ENCODE measurements at regions not wholly inside any gene's neighbourhood (a gene's known extent, or its start where the extent isn't known, plus 50 kb on each side); places are given as distances from the start of the nearest gene placed in this dataset.

DNA sequence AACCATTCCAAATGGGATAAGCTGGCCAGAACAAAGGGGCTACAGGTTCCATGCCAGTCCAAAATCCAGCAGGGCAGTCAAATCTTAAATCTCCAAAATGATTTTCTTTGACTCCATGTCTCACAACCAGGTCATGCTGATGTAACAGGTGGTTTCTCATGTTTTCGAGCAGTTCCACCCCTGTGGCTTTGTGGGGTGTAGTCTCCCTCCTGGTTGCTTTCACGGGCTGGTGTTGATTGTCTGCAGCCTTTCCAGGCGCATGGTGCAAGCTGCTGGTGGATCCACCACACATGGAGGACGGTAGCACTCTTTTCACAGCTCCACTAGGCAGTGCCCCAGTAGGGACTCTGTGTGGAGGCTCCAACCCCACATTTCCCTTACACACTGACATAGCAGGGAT, 425.5 kb upstream of the FTMT start:
- Histone ChIP-seq H3K4me1 (ENCODE audit: control insufficient read depth in 1 of 2, insufficient read depth in 2 of 2, low read length in 2 of 2) (no peaks in the 10 kb centered on the region), H2AFZ (ENCODE audit: low read depth, low read length, poor library complexity, severe bottlenecking) (no peak overlapping the region), H3K27ac (ENCODE audit: low read depth, low read length) (no peak overlapping the region), H3K27me3 (ENCODE audit: insufficient read depth, low read length) (no peaks in the 10 kb centered on the region), H3K79me2 (ENCODE audit: insufficient read depth, low read length) (no peaks in the 10 kb centered on the region), H3K9me3 (ENCODE audit: control insufficient read depth in 1 of 2, insufficient read depth in 1 of 2, low read depth in 1 of 2, low read length in 2 of 2) (no peaks in the 10 kb centered on the region), H3K4me3 (replicated peaks in 1 of 2; ENCODE audit: low read depth in 1 of 2, low read length in 2 of 2) (no peak overlapping the region), H3K9ac (ENCODE audit: low read length) (no peak overlapping the region), H3K4me2 (ENCODE audit: low read length) (no peak overlapping the region), H4K20me1 (ENCODE audit: insufficient read depth) (no peaks in the 10 kb centered on the region), H3K36me3 (ENCODE audit: control insufficient read depth in 1 of 2, insufficient read depth in 2 of 2, low read length in 2 of 2) (no peaks in the 10 kb centered on the region), H3K9me2 (ENCODE audit: insufficient read depth) (no peaks in the 10 kb centered on the region)
- ChIA-PET POLR2A (no interaction called here), RAD21 (ENCODE audit: low non-redundant PET in 1 of 2, low total read pairs in 2 of 2, uncharacterized antibody in 2 of 2, unreplicated experiment in 2 of 2) (no interaction called here), CTCF (no interaction called here)
- no peak for TF ChIP-seq CEBPB (IDR thresholded peaks at IDR 0.05; ENCODE audit: low read depth)
- TF ChIP-seq, protein P1, sequence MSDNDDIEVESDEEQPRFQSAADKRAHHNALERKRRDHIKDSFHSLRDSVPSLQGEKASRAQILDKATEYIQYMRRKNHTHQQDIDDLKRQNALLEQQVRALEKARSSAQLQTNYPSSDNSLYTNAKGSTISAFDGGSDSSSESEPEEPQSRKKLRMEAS (IDR thresholded peaks at IDR 0.05), result no peak
- ATAC-seq (no peak), DNase-seq (ENCODE audit: low read depth, low spot score) (no peak)
- BruUV-seq (replicated peaks), result no TSS peak
- intact Hi-C loops (cut with micrococcal nuclease), result no loop called here

DNA sequence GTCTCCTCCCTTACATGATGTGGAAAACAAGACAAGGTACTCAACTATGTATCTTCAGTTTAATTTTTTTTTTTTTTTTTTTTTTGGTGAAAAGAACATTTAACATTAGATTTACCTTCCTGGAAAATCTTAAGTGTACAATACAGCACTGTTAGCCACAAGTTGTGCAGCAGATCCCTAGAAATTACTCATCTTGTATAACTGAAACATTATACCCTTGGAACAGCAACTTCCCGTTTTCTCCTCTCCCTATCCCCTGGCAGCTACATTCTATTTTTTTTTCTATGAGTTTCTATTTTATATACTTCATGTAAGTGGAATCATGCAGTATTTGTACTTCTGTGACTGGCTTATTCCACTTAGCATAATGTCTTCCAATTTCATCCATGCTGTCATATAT, 421.9 kb upstream of the FTMT start:
- H3K9me3 ChIP-seq (ENCODE audit: control insufficient read depth in 1 of 2, insufficient read depth in 1 of 2, low read depth in 1 of 2, low read length in 2 of 2), result no peaks in the 10 kb centered on the region
- intact Hi-C loops (cut with micrococcal nuclease), result no loop called here
- no peaks in the 10 kb centered on the region for H3K27me3 ChIP-seq (ENCODE audit: insufficient read depth, low read length)
- no peak overlapping the region for H2AFZ ChIP-seq (ENCODE audit: low read depth, low read length, poor library complexity, severe bottlenecking)
- ChIA-PET RAD21 (ENCODE audit: low non-redundant PET in 1 of 2, low total read pairs in 2 of 2, uncharacterized antibody in 2 of 2, unreplicated experiment in 2 of 2) (no interaction called here), POLR2A (no interaction called here), CTCF (no interaction called here)
- DNase-seq (ENCODE audit: low read depth, low spot score) (no peak), ATAC-seq (no peak)
- no peak overlapping the region for H3K27ac ChIP-seq (ENCODE audit: low read depth, low read length)
- H3K4me3 ChIP-seq (replicated peaks in 1 of 2; ENCODE audit: low read depth in 1 of 2, low read length in 2 of 2), result no peak overlapping the region
- no peaks in the 10 kb centered on the region for H3K4me1 ChIP-seq (ENCODE audit: control insufficient read depth in 1 of 2, insufficient read depth in 2 of 2, low read length in 2 of 2)
- H4K20me1 ChIP-seq (ENCODE audit: insufficient read depth), result no peaks in the 10 kb centered on the region
- no peak overlapping the region for H3K4me2 ChIP-seq (ENCODE audit: low read length)
- no peaks in the 10 kb centered on the region for H3K9me2 ChIP-seq (ENCODE audit: insufficient read depth)
- H3K79me2 ChIP-seq (ENCODE audit: insufficient read depth, low read length), result no peaks in the 10 kb centered on the region
- no peak overlapping the region for H3K9ac ChIP-seq (ENCODE audit: low read length)
- no peaks in the 10 kb centered on the region for H3K36me3 ChIP-seq (ENCODE audit: control insufficient read depth in 1 of 2, insufficient read depth in 2 of 2, low read length in 2 of 2)
- BruUV-seq (replicated peaks), result no TSS peak
- TF ChIP-seq EZH2 (IDR thresholded peaks at IDR 0.05), result no peak
- TF ChIP-seq SP1 (IDR thresholded peaks at IDR 0.05; ENCODE audit: low read depth), result no peak
- TF ChIP-seq SIN3A (IDR thresholded peaks at IDR 0.05; ENCODE audit: low read depth), result no peak
- TF ChIP-seq EZH2phosphoT487 (IDR thresholded peaks at IDR 0.05; ENCODE audit: borderline replicate concordance), result no peak
- TF ChIP-seq EGR1 (IDR thresholded peaks at IDR 0.05; ENCODE audit: low read depth), result no peak
- no peak for TF ChIP-seq FOSL1 (IDR thresholded peaks at IDR 0.05; ENCODE audit: low read depth)
- no peak for TF ChIP-seq POLR2A (IDR thresholded peaks at IDR 0.05; ENCODE audit: borderline replicate concordance, extremely low read depth, insufficient read depth, insufficient read length)
- no peak for TF ChIP-seq ZNF274 (IDR thresholded peaks at IDR 0.05; ENCODE audit: low read depth, low read length)
- no peak for TF ChIP-seq ZFX (IDR thresholded peaks at IDR 0.05)
- TF ChIP-seq POLR2AphosphoS5 (IDR thresholded peaks at IDR 0.05; ENCODE audit: low read depth, low read length), result no peak
- no peak for TF ChIP-seq ELF1 (IDR thresholded peaks at IDR 0.05; ENCODE audit: borderline replicate concordance, low read depth)
- no peak for TF ChIP-seq RAD21 (IDR thresholded peaks at IDR 0.05; ENCODE audit: low read depth)
- TF ChIP-seq, protein P2, sequence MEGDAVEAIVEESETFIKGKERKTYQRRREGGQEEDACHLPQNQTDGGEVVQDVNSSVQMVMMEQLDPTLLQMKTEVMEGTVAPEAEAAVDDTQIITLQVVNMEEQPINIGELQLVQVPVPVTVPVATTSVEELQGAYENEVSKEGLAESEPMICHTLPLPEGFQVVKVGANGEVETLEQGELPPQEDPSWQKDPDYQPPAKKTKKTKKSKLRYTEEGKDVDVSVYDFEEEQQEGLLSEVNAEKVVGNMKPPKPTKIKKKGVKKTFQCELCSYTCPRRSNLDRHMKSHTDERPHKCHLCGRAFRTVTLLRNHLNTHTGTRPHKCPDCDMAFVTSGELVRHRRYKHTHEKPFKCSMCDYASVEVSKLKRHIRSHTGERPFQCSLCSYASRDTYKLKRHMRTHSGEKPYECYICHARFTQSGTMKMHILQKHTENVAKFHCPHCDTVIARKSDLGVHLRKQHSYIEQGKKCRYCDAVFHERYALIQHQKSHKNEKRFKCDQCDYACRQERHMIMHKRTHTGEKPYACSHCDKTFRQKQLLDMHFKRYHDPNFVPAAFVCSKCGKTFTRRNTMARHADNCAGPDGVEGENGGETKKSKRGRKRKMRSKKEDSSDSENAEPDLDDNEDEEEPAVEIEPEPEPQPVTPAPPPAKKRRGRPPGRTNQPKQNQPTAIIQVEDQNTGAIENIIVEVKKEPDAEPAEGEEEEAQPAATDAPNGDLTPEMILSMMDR (IDR thresholded peaks at IDR 0.05 in 2 of 3, conservative IDR thresholded peaks at IDR 0.05 in 1 of 3; ENCODE audit: borderline replicate concordance in 1 of 3, insufficient read depth in 1 of 3, low read depth in 2 of 3, low read length in 2 of 3), result no peak
- no peak for TF ChIP-seq CBX3 (IDR thresholded peaks at IDR 0.05; ENCODE audit: low read depth)
- TF ChIP-seq, protein P3, sequence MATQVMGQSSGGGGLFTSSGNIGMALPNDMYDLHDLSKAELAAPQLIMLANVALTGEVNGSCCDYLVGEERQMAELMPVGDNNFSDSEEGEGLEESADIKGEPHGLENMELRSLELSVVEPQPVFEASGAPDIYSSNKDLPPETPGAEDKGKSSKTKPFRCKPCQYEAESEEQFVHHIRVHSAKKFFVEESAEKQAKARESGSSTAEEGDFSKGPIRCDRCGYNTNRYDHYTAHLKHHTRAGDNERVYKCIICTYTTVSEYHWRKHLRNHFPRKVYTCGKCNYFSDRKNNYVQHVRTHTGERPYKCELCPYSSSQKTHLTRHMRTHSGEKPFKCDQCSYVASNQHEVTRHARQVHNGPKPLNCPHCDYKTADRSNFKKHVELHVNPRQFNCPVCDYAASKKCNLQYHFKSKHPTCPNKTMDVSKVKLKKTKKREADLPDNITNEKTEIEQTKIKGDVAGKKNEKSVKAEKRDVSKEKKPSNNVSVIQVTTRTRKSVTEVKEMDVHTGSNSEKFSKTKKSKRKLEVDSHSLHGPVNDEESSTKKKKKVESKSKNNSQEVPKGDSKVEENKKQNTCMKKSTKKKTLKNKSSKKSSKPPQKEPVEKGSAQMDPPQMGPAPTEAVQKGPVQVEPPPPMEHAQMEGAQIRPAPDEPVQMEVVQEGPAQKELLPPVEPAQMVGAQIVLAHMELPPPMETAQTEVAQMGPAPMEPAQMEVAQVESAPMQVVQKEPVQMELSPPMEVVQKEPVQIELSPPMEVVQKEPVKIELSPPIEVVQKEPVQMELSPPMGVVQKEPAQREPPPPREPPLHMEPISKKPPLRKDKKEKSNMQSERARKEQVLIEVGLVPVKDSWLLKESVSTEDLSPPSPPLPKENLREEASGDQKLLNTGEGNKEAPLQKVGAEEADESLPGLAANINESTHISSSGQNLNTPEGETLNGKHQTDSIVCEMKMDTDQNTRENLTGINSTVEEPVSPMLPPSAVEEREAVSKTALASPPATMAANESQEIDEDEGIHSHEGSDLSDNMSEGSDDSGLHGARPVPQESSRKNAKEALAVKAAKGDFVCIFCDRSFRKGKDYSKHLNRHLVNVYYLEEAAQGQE (IDR thresholded peaks at IDR 0.05; ENCODE audit: low read depth), result no peak

All from HCT116 (cell line).